ENCODE measurements at regions not wholly inside any gene's neighbourhood (a gene's known extent, or its start where the extent isn't known, plus 50 kb on each side); places are given as distances from the start of the nearest gene placed in this dataset.

DNA sequence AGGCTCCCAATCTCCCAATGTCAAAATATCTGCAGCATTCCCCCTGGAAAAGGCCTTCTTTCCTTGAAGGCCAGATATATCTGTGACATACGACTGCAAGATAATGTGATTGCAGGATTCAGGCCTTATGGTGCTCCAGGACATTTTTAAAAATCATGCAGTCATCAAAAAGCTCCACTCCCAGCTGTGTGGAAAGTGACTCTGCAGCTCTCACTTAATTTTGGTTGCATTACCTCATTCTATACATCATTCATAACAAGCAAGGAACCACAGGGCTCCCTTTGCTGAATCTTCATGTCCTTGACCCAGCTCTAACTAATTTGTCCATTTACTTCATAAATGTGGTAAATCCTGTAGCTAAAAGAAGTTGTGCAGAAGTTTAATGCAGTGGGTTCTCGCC, 386.2 kb upstream of the SLC30A5 start:
- DNase-seq = no peak
- 61 to 69% methylated on average over 2 of the region's 2 CpGs for WGBS, 2 donors

DNA sequence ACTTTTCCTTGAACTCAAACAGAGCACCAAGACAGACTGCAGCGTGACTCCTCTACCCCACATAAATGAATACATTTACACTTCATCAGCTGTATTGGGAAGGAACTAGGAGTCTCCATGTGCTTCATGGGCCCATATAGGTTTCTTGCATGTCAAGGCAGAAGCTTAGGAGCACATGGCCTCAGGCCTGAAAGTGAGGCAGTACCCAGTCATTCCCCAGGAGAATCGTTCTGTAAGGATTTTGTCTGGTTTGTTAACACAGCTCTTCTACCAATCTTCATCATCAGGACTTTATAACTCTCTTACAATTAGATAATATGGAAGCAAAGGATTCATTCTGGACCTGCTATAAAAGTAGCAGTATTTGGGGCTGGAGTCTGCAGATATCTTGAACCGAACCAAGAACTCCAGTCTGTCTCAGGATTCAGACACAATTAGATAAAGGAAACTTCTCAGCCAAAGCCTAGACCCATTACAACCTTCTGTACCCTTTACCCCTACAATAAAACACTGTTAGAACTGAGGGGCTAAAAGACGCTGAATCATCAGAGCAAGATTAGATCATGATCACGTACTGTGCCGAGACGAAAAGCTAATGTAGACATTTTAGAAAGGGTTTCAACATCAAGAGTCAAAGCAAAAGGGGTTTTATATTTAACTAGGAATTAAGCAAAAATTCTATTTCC, 385.5 kb upstream of the SLC30A5 start:
- Histone ChIP-seq H3K27ac (no peak overlapping the region), H3K4me1 (peaks cover 0 to 9% (median 4%) of the 10 kb centered on the region in 4 donors), H3K36me3 (no peaks in the 10 kb centered on the region), H3K27me3 (no peaks in the 10 kb centered on the region), H3K9me3 (no peaks in the 10 kb centered on the region), H3K4me3 (no peak overlapping the region)
- ATAC-seq (ENCODE audit: low FRiP score in 2 of 2) = no peak
- WGBS, 2 donors = 74 to 80% methylated on average over 7 of the region's 7 CpGs
- no peak for TF ChIP-seq POLR2A (IDR thresholded peaks at IDR 0.05)
- TF ChIP-seq CTCF (IDR thresholded peaks at IDR 0.05) = no peak
- no peak for TF ChIP-seq EP300 (IDR thresholded peaks at IDR 0.05)
- no peak for TF ChIP-seq POLR2AphosphoS5 (IDR thresholded peaks at IDR 0.05)
- no peak for DNase-seq

More for the DNA sequence above, 386.2 kb upstream of the SLC30A5 start:
- no peak for ATAC-seq (ENCODE audit: low FRiP score in 2 of 2)
- no peaks in the 10 kb centered on the region for H3K9me3 ChIP-seq
- TF ChIP-seq CTCF (IDR thresholded peaks at IDR 0.05) (no peak), POLR2AphosphoS5 (IDR thresholded peaks at IDR 0.05) (no peak), EP300 (IDR thresholded peaks at IDR 0.05) (no peak), POLR2A (IDR thresholded peaks at IDR 0.05) (no peak)
- peaks cover 0 to 9% (median 4%) of the 10 kb centered on the region in 4 donors for H3K4me1 ChIP-seq
- no peaks in the 10 kb centered on the region for H3K36me3 ChIP-seq
- H3K4me3 ChIP-seq = no peak overlapping the region
- H3K27me3 ChIP-seq = no peaks in the 10 kb centered on the region
- H3K27ac ChIP-seq = no peak overlapping the region

- no peak for DNase-seq
- 37 to 39% methylated on average over 1 of the region's 1 CpG for WGBS, 2 donors
Measured at GRCh38 chr5:68708842-68709170, 385.0 kb upstream of the SLC30A5 start.

DNA sequence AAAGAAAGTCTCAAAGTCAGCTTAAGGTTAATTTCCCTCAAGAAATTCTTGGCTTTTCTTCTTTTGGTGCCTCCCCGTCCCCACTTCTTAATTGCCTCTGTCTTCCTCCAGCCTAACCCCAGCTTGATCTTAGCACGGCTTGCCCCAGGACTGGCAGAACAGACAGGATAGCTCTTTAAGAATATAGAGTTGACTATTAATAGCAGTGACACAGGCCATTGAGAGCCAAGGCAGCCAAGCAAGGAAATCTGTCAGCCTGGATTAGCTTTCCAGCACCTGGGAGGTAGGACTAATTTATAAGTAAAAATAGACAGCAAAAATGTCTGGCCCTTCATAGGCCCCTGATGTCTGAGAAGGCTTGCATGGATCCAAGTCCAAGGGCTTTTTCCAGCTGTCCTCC, 384.6 kb upstream of the SLC30A5 start:
- Histone ChIP-seq H3K4me3 (no peak overlapping the region), H3K27ac (no peak overlapping the region), H3K27me3 (no peaks in the 10 kb centered on the region), H3K36me3 (no peaks in the 10 kb centered on the region), H3K9me3 (no peaks in the 10 kb centered on the region), H3K4me1 (peaks cover 0 to 9% (median 4%) of the 10 kb centered on the region in 4 donors)
- DNase-seq = no peak
- WGBS, 2 donors = 67 to 70% methylated on average over 2 of the region's 2 CpGs
- TF ChIP-seq POLR2A (IDR thresholded peaks at IDR 0.05) (no peak), POLR2AphosphoS5 (IDR thresholded peaks at IDR 0.05) (no peak), CTCF (IDR thresholded peaks at IDR 0.05) (no peak), EP300 (IDR thresholded peaks at IDR 0.05) (no peak)
- no peak for ATAC-seq (ENCODE audit: low FRiP score in 2 of 2)

More at GRCh38 chr5:68708842-68709170, 385.0 kb upstream of the SLC30A5 start:
- no peak for ATAC-seq (ENCODE audit: low FRiP score in 2 of 2)
- Histone ChIP-seq H3K36me3 (no peaks in the 10 kb centered on the region), H3K27me3 (no peaks in the 10 kb centered on the region), H3K4me3 (no peak overlapping the region), H3K4me1 (peaks cover 0 to 9% (median 4%) of the 10 kb centered on the region in 4 donors), H3K9me3 (no peaks in the 10 kb centered on the region), H3K27ac (no peak overlapping the region)
- TF ChIP-seq CTCF (IDR thresholded peaks at IDR 0.05) (no peak), EP300 (IDR thresholded peaks at IDR 0.05) (no peak), POLR2A (IDR thresholded peaks at IDR 0.05) (no peak), POLR2AphosphoS5 (IDR thresholded peaks at IDR 0.05) (no peak)

DNA sequence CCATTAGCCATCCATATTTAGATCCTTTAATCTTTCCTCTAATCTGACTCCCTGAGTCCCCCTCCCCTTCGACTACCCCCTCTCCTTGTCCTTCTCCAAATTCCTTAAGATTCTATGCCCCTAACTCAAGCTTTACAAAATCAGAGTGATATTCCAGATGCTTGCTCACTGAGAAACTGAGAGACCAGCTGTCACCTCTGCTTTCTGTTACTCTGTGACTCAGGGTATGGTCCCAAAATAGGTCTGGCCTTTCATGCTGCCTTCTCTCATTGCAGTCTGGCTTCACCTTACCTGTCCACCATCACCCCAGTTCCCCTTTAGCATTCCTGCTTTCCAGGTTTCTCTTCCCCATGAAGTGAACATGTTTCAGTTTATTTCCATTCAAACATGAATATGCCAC, 383.3 kb upstream of the SLC30A5 start:
- no peak overlapping the region for H3K27ac ChIP-seq
- H3K36me3 ChIP-seq = no peaks in the 10 kb centered on the region
- 71 to 73% methylated on average over 1 of the region's 1 CpG for WGBS, 2 donors
- H3K4me3 ChIP-seq = no peak overlapping the region
- peaks cover 0 to 9% (median 4%) of the 10 kb centered on the region in 4 donors for H3K4me1 ChIP-seq
- H3K27me3 ChIP-seq = no peaks in the 10 kb centered on the region
- ATAC-seq (ENCODE audit: low FRiP score in 2 of 2) = no peak
- DNase-seq = no peak
- no peaks in the 10 kb centered on the region for H3K9me3 ChIP-seq
- TF ChIP-seq CTCF (IDR thresholded peaks at IDR 0.05) (no peak), POLR2AphosphoS5 (IDR thresholded peaks at IDR 0.05) (no peak), POLR2A (IDR thresholded peaks at IDR 0.05) (no peak), EP300 (IDR thresholded peaks at IDR 0.05) (no peak)

Data from upper lobe of left lung (tissue), 6 donors.